ENCODE measurements at regions not wholly inside any gene's neighbourhood (a gene's known extent, or its start where the extent isn't known, plus 50 kb on each side); places are given as distances from the start of the nearest gene placed in this dataset.

GRCh38 chr10:55491712-55492111, 690.7 kb upstream of the PCDH15 start:
- DNase-seq, result no peak

DNA sequence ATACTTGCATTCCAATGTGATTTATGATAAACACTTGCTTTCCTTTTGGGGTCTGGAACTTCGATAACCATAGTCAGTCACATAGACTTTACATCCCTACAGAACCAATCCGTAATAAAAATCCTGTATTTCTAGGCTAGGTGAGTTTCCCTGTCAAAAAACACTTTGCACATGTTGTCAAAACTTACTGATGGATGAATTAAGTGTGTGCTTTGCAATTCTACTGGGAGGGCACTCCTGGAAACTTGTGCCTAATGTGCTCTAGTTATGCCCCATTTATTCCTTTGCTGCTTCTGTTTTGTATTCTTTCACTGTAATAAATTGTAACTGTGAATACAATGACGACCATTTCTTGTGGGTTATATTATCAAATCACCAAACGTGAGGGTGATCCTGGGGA, 684.8 kb upstream of the PCDH15 start:
- DNase-seq, result no peak

- no peak for DNase-seq
Observed at GRCh38 chr10:55476129-55476528, 675.1 kb upstream of the PCDH15 start.

DNA sequence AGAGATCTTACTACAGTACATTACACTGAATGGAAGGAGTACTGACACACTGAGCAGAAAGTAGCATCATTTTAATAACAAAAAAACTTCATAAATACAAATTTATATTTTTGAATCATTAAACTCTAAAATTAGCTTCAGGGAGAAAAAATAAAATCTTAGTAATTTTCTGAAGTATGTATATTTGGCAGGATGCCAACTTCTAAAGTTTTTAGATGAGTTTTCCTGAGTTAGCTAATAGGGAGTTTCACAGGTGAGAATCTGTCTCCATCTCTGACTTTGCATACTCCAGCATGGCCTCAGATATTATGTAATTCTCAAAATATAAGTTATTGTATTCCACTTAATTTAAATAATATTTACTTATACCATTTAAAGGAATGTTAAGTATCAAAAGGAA, 673.2 kb upstream of the PCDH15 start:
- DNase-seq, result no peak

- DNase-seq, result no peak
Observed at GRCh38 chr10:55470840-55471239, 669.8 kb upstream of the PCDH15 start.

- DNase-seq, result no peak
Observed at GRCh38 chr10:55466806-55467504, 665.9 kb upstream of the PCDH15 start.

GRCh38 chr10:55464083-55464482, 663.1 kb upstream of the PCDH15 start:
- no peak for DNase-seq

DNA sequence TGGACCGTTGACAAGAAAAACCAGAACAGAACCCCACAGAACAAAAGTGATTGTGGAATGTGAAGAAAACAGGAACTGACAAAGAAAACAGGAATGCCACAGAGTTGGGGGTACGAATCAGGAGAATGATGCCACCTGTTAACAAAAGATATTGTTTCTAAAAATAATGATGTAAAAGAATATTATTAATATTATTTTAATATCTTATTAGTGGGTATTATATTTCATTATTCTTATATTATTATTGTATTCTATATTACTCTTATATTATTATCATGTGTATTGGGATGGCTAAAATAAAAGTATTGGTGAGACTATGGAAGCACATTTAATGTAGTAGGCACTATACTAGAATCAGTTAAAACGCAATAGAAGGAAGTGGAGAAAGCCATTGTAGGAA, 659.0 kb upstream of the PCDH15 start:
- DNase-seq, result no peak

DNA sequence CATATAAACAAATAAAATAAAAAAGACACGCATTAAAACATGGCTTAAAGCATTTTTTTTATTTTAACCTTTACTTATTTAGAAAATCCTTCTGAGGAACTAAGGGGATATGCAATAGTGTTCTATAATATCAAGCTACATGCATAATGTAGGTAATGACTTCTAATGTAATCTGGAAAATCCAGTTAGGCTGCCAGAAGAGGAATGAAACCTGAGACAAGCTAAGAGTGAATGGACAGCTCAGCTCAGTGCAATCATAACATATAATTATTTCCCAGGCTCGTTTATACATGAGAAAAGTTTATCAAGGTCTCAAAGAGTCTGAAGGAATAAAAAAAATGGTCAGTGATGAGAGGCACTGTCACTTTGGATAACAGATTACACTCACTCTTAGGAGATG, 649.0 kb upstream of the PCDH15 start:
- DNase-seq, result no peak

GRCh38 chr10:55446441-55447002, 645.5 kb upstream of the PCDH15 start:
- DNase-seq, result no peak

DNA sequence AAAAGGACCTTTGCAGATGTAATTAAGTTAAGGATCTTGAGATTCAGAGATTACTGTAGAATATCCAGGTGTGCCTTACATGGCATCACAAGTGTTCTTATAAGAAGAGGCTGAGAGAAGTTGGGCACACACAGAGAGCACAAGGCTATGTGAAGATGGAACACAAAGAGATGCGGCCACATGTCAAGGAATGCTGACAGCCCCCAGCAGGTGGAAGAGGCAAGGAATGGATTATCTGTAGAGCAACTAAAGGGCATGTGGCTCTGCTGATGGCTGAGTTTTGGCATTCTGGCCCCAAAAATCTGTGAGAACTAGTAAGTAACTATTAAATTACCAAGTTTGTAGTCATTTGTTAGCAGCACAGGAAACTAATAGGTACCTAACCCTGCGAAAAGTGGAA, 640.7 kb upstream of the PCDH15 start:
- no peak for DNase-seq

DNA sequence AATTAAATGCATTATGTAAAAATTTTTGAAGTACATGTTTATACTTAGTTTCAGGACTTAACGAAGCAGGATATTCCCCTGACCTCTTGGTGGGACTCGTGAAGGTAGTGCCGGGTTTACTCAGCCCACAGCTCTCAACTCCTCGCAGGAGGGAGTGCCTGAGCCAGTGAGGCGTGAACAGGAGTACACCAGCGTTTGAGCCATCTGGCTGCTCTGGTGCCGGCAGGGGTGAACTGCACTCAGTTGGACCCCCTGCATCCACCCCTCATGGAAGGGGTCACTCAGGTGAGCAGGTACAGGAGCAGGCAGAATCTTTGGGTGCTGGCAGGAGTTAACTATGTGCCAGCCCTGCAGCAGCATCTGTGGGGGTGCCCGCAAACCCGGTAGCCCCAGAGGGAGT, 625.1 kb upstream of the PCDH15 start:
- DNase-seq, result no peak

DNA sequence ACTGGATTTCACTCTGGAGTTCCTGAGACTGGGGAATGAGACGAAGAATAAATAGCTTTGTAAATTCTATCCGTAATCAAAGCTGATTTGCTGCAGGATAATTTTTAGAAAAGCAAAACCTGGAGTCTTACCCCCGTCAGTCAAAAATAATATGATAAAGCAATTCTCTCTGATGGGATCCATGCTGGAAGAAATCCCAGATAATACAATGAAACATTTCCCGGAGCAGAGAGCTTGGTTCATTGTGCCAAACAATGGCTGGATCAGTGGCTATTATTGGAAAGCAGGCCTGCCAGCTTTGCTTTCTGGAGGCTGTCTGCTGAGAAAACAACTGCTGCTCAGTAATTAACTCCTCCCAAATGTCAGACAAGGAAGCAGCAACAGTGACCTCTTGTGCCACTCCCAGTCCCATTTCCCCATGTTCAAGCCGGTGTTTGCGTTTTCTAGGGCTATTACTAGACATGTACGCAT, 609.4 kb upstream of the PCDH15 start:
- DNase-seq, result no peak

- DNase-seq, result no peak
Observed at GRCh38 chr10:55404094-55404493, 603.1 kb upstream of the PCDH15 start.

- DNase-seq, result no peak
Observed at GRCh38 chr10:55400075-55400849, 599.2 kb upstream of the PCDH15 start.

- DNase-seq, result no peak
Observed at GRCh38 chr10:55398497-55398882, 597.5 kb upstream of the PCDH15 start.

- DNase-seq, result no peak
Observed at GRCh38 chr10:55397777-55398496, 596.9 kb upstream of the PCDH15 start.

GRCh38 chr10:55378196-55378595, 577.2 kb upstream of the PCDH15 start:
- no peak for DNase-seq

GRCh38 chr10:55374917-55375316, 573.9 kb upstream of the PCDH15 start:
- DNase-seq, result no peak

GRCh38 chr10:55374060-55374459, 573.0 kb upstream of the PCDH15 start:
- DNase-seq, result no peak

DNA sequence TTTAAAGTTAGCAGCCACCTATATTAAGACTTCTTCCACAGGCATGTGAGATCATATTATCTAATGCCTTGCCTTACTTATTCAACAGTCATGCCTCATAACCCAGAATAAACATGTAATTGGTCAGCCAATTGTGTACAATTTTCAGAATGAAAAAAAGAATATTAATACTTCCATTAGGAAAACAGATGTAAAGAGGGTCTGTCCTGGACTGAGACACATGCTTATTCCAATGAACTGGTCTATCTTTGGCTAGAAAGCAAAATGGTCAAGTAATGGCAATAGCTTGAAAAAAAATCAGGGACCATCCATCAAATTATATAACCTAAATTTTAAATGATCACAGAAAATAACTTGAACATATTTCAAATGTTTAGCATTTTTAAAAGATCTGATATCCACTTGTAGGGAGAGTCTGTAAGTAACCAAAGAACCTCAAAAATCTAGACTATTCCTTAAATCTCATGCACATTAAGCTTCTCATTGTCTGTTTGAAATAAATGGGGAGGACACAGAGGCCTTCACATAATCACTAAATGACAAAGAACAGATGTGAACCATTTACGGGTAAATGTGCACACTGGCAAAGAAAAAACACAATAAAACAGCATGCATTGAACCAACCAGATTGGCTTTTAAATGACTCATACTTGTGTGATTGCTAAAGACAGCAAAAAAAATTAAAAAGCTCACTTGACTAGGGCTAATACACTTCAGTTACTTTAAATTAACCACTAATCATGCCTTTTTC, 568.8 kb upstream of the PCDH15 start:
- DNase-seq, result no peak

GRCh38 chr10:55368467-55368866, 567.4 kb upstream of the PCDH15 start:
- DNase-seq, result no peak

DNA sequence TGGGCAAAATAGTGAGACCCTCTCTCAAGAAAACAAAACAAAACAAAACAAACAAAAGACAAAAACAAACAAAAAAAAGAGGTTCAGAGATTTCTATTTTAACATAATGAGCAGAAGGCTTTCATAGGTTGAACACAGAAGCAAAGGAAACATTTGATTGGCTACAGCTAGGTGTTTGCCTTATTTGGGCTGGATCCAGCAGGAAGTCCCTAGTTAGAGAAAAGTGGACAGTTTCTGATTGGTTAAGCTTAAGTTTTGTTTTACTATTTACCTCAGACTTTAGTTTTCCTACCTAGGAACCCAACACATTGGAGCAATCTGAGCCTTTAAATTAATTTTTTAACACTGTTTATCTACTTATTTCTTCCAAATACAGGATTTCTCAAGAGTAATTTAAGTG, 566.5 kb upstream of the PCDH15 start:
- no peak for DNase-seq

Data from kidney glomerular epithelial cell (primary cell).